T-helper 22 cell (primary cell): ENCODE measurements at regions not wholly inside any gene's neighbourhood (a gene's known extent, or its start where the extent isn't known, plus 50 kb on each side); places are given as distances from the start of the nearest gene placed in this dataset.

ENCODE experiments used
- DNase-seq: peaks from one replicate; pipeline ENCODE4 v3.0.0-alpha.2; 2020; ENCODE audit warnings: low read depth

DNA sequence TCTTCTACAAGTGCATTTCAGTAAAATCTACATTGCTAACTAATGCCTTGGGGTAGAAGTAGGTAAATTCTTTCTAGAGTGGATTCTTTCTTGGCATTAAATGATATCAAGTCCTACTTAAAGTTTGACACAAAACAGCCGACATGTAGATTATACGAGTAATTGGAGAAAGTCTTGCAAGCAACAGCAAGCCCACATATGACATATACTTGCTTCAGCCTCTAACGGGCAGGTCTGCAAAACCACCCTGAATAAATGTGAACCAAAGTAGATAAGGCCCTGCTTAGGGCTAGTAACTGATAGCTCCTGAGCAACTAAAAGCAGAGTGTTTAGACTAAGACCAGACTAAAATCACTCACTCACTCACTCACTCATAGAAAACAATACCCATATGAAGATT lies 203.2 kb downstream of the LTN1 start:
- DNase-seq: no peak

DNA sequence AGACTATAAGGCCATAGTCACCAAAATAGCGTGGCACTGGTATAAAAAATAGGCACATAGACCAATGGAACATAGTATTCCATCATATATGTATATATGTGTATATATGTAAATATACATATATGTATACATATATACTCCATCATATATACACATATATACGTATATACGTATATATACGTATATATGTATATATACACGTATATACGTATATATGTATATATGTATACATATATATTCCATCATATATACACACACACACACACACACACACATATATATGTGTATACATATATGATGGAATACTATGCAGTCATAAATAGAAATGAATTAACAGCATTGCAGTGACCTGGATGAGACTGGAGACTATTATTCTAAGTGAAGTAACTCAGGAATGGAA lies 204.6 kb downstream of the LTN1 start:
- DNase-seq: no peak

DNA sequence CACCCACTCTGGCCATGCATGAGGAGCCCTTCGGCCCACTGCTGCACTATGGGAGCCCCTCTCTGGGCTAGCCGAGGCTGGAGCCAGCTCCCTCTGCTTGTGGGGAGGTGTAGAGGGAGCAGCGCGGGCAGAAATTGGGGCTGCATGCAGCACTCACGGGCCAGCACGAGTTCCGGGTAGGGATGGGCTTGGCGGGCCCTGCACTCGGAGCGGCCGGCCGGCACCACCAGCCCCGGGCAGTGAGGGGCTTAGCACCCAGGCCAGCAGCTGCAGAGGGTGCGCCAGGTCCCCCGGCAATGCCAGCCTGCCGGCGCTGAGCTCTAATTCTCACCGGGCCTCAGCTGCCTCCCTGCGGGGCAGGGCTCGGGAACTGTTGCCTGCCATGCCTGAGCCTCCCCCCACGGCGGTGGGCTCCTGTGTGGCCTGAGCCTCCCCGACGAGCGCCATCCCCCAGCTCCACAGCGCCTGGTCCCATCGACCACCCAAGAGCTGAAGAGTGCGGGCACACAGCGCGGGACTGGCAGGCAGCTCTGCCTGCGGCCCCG lies 209.0 kb downstream of the LTN1 start:
- no peak for DNase-seq

DNA sequence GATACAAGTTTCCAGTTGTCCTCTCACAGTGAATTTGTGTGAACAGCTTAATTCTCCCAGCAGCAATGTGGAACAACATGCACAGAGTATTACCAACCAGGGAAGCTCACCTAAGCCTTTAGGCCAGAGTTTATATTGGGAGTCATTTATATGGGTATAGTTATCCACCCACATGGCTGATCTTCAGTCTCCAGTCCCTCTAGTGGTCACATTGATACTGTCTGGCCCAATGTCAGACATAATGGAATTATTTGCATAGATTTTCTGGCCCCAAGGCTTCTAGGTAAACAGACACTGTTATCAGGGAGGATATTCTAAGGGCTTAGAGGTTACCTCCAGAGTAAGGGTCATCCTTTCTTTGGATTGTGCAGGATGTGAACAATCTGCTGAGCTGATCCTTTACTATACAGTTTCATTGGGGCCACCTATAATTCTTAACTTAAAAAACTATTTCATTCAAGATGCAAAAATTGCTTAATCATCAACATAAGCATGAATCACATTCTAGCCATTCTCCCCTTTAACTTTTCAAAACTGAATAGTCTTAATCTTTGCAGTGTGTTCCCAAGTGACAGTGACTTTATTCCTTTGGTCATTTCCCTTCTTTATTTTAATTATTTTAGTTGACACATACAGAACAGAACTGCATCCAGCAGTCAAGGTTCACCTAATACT lies 210.9 kb downstream of the LTN1 start:
- DNase-seq: no peak

DNA sequence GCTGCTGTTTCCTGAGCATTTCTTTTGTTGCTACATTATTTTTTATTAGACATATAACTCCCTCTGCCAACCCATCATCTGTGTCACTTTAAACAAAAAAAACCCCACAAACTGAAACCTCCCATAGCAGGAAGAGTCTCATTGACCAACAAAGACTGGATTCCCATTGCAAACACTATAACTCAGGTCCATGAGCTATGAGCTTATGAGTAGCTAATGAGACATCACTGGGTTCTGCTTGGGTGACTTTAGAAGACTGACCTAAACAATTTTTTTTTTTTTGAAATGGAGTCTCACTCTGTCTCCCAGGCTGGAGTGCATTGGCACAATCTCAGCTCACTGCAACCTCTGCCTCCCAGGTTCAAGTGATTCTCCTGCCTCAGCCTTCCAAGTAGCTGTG lies 212.8 kb downstream of the LTN1 start:
- no peak for DNase-seq

- no peak for DNase-seq
These were observed 216.4 kb downstream of the LTN1 start for GRCh38 chr21:28776251-28776650.

DNA sequence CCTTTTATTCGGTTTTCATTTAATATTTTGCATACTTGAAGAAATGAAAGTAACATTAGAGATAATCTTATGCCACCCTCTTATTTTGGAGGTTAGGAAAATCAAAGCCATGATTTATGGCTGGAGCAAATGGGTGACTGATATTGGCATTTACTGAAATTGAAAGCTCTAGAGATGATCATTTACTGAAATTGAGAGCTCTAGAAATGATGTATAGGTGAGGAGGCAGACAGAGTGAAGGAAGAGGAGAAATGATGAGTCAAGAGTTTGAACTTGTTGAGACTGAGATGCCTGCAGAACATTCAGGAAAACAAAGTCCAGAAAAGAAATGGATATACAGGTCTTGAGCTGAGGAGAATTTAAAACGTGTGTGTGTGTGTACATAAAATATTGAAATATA lies 217.6 kb downstream of the LTN1 start:
- no peak for DNase-seq

- DNase-seq: no peak
These were observed 219.6 kb downstream of the LTN1 start for GRCh38 chr21:28773036-28773435.

DNA sequence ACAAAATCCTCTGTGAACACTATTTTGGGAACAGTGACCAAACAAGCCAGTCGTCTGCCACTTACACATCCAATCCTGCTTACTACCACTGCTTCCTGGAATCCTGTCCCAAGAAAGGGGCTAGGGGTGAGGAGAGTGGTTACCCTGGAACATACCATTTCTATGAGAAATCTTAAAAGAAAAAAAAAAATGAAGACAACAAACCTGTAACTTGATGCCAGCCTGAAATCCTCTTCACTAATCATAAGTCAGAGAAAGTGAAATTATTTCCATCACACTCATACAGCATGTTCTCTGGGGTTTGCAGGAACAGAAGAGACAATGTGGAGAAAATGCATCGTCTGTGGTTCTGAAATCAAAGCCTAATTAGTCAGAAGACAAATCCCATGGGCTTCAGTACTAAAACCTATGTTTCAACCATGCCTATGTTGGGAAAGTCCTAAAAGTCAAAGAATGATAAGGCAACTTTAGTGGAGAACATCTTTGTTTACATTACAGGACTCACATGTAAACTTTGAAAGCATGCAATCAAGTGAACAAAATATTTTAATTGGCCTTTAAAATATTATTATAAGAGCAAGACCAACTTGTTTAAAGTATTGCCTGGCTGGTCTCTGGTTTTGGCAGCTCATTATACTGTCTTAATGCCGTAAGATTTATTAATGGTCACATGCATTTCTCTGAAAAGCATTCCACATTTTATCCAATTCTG lies 220.7 kb downstream of the LTN1 start:
- DNase-seq: no peak

DNA sequence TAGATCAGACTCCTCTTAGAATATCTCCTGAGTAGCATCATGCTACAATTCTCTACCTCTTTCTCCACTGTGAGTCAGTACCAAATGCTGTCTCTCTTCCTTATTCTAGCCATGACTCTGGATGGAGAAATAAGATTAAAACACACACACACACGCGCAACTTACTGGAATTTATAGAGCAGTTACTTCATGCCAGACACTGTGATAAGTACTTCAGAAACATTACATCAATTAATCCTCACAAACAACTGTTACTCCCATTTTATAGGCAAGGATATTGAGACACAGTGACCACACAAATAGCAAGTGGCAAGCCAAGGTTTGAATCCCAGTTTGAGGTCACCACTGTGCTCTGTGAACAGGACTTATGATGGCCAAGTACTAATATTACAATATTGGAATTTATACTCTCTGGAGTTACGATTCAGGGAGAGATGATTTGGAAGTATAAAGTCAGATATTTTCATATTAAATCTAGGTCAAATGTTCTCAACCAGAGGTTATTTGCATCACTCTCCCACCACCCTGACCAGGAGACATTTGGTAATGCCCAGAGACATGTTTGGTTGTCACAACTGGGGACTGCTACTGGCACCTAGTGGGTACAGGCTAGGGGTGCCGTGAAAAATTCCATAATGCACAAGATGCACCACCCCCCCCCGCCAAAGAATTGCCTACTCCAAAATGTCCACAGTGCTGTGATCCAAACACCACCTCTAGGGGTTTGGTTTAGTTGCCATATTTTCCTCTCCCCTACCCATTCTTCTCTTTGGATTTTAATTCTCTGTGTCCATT lies 221.6 kb downstream of the LTN1 start:
- DNase-seq: no peak

DNA sequence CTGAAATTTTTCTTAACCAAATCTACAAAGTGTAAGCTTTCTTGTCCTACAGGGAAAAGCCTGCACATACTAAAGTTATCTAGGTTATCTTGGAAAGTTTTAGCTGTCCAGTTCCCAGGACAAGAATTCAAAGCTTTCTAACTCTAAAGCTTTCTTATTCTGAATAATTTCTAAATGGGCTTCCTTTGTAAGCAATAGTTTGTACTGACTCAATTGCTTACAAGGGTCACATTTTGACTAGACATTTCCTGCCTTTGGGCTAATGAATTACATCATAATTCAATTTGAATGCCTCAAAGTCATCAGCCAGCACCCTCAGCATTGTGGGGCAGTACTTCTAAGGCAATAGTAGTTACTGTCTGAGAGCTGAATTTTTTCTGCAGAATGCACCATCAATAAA lies 223.0 kb downstream of the LTN1 start:
- no peak for DNase-seq

DNA sequence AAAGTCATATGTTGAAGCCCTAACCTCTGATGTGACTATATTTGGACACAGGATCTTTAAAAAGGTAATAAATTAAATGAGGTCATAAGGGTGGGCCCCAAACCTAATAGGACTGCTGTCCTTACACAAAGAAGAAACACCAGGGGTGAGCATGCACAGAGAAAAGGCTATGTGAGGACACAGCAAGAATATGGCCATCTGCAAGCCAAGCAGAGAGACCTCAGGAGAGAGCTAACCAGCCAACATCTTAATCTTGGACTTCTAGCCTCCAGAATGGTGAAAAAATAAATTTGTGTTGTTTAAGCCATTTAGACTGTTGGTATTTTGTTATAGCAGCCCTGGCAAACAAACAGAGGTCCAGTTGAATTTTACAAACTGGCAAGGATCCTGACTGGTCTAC lies 223.9 kb downstream of the LTN1 start:
- no peak for DNase-seq

DNA sequence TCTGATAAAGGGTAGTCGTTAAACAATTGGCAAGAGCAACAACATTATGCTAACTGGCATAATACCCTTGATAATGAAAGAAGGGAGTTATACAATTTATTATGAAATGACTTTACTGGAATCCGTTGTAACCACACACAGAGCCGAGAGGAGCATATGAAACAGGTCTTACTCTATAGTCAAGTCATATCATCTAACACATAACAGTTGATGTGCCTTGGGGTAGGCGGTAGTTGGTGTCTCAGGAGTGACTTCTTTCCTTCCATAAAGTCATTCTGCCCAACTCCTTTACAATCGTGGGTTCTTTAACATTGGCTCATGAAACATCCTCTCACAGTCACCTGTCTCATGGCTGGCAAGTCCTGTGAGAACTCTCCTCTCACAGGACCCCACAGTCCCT lies 225.2 kb downstream of the LTN1 start:
- no peak for DNase-seq

- no peak for DNase-seq
These were observed 228.8 kb downstream of the LTN1 start for GRCh38 chr21:28763809-28764418.

DNA sequence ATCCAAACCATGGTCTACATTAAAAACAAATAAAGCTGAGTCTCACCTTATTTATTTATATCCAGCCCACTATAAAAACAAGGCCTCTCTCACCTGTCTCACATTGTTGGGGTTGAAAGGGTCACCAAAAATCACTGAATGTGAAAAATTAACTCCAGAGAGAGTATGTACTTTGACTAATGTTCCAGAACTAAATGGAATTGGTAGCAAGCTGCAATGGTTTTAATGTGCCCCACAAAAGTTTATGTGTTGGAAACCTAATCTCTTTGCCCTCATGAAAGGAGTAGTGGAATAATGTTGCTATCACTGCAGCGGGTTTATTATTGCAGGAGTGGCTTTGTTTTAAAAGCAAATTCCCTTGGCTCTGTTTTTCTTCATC lies 230.3 kb downstream of the LTN1 start:
- DNase-seq: no peak

DNA sequence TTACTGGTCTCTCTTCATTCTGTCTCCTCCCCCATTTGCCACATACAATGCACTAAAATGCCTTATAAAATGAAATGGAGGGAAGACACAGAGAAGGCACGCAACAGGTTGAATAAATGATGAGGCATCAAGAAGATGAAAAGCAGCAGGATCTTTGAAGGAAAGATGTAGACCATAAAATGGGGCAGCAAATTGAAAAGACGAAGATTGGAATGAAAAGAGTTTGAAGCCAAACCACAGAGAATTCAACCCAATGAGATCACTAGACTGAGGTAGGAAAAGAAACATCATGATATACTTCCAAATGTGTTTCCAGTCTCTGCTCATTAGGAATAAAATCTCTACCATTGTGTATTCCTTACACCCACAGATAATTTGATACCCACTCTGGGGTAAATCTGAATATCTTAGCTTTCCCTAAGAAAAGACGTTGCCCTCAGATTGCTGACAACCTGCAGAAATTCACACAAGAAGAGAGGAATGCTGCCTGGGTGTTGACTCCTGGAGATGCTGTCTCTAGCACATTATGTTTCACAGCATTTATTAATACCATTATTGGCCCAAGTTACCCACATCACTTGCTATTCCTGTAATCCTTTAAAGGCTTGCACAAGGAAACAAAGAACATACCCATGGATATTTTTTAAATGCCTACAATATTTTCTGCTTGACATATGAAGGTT lies 230.9 kb downstream of the LTN1 start:
- no peak for DNase-seq

DNA sequence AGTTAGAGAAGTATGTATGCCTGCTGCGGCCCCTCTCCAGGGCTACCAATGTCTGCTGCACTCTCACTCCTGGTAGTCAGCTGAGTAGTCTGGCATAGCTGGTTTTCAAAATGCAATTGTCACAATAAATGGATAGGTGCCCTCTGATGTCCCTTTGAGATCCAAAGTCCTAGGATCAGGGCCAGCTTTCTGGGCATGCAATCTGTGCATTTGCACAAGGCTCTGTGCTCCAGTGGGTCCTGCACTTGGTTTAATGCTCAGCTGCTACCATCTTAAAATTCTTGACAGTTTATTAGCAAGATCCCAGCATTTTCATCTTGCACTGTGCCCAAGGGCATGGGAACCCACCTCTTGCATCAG lies 233.8 kb downstream of the LTN1 start:
- DNase-seq: no peak

DNA sequence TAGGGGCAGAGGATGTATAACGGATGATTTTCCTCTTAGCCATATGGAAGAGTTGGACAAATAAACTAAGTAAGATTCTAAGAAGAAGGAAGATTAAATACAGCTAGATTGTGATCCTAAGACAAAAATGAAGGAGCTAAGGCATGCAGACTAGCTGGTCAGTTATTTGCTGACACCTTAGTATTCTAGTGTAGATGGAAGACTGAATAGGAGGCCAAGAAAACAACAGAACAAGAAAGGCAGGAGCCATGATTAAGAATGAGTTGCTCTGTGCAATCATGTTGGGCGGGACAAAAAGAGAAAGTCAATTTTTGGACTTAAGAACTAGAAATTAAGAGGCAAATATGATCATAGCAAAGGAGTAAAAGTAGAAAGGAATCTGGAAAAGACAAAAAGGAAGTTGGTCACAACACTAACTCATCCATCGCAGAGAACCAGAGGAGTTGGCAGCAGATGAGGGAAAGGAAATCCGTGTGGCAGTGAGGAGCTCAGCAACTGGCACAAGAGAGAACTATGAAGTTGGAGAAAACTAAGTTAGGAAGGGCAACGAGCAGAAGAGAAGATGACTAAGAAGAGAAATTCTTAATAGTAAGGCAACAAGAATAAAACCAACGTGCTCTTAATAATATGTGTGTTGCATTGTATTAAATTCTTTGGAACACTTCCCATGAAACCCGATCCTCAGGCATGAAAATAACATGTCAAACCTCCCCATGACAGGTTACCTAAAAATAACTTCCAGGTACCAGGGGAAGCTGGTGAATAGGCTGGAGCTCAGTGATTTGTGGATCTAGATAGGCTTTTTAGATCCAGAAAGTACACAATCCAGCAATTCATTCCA lies 234.4 kb downstream of the LTN1 start:
- no peak for DNase-seq

DNA sequence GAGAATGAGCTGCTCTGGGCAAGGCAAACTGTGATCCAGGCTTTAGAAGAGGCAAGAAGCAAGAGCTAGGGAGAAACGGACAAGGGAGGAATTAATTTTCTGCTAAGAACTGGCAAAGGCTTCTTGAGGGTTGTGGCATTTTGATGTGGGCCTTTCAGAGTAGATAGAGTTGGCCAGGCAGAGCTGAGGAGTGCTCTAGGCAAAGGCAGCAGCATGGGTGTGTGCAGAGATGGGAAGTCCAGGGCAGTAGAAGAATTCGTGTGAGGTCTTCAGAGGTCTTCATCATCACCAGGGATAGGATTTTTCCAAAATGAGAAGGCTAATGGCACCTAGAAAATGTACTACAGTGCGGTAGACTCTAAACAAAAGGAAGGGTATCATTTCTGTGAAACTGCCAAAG lies 237.8 kb downstream of the LTN1 start:
- no peak for DNase-seq

- DNase-seq: no peak
These were observed 238.5 kb downstream of the LTN1 start for GRCh38 chr21:28754127-28754611.

GRCh38 chr21:28752131-28752530 lies 240.5 kb downstream of the LTN1 start:
- DNase-seq: no peak
